NCI-H748 treated with DMSO at 0.1 percent for 48 hours (cell line): ENCODE measurements at regions not wholly inside any gene's neighbourhood (a gene's known extent, or its start where the extent isn't known, plus 50 kb on each side); places are given as distances from the start of the nearest gene placed in this dataset.
"Not testable (repeated sequence)": the region's sequence is repeated elsewhere in the genome, so short reads cannot be mapped to it uniquely, and the experiment has no call there.

Experiments used
- DNase-seq: peaks from one replicate; lab custom pipeline; 2025; lab: John Stamatoyannopoulos, UW

- no peak for DNase-seq
Observed at GRCh38 chr15:62412686-62413085, 247.6 kb upstream of the C2CD4B start.

- no peak for DNase-seq
Observed at GRCh38 chr15:62413153-62413552, 248.1 kb upstream of the C2CD4B start.

GRCh38 chr15:62413786-62414185 is 248.7 kb upstream of the C2CD4B start:
- DNase-seq: no peak

DNA sequence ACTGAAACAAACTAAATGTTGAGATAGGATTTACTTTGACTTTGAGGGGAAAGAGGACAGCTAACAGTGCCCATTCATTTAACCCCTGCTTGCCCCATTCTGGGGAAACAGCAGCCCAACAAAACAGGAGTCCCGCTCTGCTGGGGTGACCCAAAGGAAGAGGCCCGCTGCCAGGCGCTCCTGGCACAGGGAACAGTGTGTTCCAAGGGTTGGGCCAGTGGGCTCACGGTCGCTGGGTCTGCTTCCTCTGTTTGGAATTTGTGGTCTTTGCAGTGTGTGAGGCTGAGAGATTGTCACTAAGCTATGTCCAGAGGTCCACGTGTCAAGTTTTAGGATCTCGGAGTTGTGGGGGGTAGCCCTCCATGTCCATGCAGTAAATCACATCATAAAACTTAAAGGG is 250.4 kb upstream of the C2CD4B start:
- no peak for DNase-seq

GRCh38 chr15:62416526-62416925 is 251.4 kb upstream of the C2CD4B start:
- DNase-seq: no peak

GRCh38 chr15:62417439-62417838 is 252.4 kb upstream of the C2CD4B start:
- DNase-seq: no peak

- DNase-seq: not testable (repeated sequence)
Observed at GRCh38 chr15:62418496-62418895, 253.4 kb upstream of the C2CD4B start.

DNA sequence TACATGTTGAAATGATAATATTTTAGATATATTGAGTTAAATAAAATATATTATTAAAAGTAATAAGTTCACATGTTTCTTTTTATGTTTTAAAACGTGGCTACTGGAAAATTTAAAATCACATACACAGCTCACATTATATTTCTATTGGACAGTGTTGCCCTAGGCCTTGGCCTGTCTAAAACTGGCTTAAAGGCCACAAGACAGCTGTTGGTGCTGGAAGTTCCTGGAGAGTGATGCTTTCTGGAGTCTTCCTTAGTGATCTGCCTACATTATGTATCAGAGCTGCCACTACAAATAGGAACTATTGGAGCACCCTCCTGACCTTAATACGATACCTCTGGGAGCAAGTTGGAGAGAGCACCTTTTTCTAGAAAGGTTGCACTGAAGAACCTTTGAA is 254.1 kb upstream of the C2CD4B start:
- DNase-seq: no peak

- not testable (repeated sequence) for DNase-seq
Observed at GRCh38 chr15:62420371-62420770, 255.3 kb upstream of the C2CD4B start.

GRCh38 chr15:62421289-62421688 is 256.2 kb upstream of the C2CD4B start:
- DNase-seq: no peak

DNA sequence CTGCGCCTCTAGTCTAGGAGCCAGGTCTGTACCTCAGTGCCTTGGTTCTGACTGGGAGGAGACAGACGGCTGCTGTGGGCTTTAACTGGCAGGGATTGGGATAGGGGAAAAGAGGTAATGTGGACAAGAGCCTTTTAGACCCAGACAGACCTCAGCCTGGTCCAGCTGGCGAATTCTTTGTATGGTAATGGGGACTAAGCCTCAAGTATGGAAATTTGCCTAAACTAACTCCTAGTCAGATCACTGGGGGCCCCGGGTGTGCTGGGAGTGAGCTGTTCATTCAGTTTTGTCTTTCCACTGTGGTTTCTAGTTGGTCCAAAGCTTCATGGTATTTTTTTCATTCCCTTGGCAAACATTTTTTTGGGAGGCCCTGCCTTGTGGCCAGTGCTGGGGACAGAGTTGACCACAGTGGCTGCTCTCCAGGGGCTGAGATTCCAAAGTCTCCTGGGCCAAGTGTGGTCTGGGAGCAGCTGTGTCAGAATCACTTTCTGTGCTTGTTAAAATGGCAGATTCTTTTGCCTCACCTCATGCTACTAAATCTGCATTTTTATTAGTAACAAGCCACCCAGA is 261.4 kb upstream of the C2CD4B start:
- no peak for DNase-seq

GRCh38 chr15:62428259-62428658 is 263.2 kb upstream of the C2CD4B start:
- DNase-seq: no peak

GRCh38 chr15:62428851-62429598 is 263.9 kb upstream of the C2CD4B start:
- no peak for DNase-seq

DNA sequence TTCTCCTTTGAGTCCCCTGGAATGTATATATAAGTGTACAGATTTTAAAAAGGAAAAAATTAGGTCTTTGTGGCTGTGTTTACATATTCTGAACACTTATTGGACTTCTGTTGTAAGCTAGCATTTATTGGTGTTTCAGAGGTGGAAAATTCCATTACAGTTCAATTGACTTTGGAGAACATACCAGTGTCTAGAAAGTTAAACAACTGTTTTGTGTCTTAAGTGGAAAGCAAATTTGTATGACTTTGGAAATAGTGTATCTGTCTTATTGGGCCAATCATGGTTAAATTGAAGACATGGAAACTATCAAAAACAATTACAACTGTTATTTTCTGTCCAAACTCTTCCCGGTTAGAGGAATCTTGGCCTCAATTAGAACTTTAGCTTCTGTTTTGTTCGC is 265.0 kb upstream of the C2CD4B start:
- no peak for DNase-seq

DNA sequence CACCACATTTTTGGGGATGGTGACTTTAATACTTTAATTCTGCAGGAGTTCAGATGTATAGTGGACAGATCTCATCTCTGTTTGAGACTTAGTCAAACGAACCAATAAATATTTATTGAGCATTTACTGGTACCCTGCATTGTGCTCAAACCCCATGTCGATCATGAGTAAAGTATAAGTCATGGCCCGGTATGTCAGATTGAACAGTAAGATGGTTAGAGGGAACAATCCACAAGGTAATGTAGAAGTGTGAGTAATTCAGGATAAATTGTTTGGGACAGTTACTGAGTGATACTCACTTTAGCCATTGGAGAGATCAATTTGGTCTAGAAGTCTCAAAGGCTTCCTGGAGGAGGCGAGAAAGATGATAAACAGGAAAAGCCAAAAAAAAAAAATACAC is 265.5 kb upstream of the C2CD4B start:
- no peak for DNase-seq

DNA sequence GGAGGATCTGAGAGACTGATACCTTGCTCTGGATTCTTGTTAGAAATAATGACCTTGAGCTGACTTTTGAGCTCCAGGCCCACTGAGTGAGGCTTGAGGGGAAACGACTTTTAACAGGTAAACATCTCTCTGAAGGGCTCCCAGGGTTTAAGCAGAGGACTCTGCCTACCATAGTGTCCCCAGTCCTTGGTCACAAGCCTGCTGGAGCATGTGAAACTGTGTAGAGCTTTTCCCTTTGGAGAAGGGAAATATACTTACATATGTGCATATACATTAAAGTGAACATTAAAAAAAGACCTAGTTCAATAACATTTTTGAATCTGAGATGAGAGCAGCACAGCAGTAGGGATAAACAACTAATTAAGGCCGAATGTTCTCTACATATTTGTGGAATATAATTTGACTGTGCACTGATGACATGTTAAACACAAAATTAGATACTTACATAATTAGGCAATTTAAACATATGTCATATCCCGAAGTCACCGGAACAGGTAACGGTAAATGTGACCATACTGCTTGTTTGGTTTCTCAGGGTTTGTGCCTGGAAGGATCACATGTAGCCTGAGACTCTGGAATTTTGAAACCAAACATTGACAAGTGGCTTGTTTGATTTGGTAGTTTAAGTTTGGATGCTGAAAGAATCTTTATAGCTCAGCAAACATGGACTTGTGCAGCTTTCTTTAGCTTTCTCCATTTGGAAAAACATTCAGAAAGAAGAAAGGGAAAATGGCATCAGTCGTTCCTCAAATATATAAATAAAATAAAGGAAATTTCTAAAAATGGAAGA is 266.1 kb upstream of the C2CD4B start:
- DNase-seq: no peak

- DNase-seq: no peak
Observed at GRCh38 chr15:62431817-62432216, 266.7 kb upstream of the C2CD4B start.

GRCh38 chr15:62432702-62433398 is 267.8 kb upstream of the C2CD4B start:
- DNase-seq: no peak

- no peak for DNase-seq
Observed at GRCh38 chr15:62436235-62436634, 271.1 kb upstream of the C2CD4B start.

- no peak for DNase-seq
Observed at GRCh38 chr15:62437753-62438152, 272.7 kb upstream of the C2CD4B start.

DNA sequence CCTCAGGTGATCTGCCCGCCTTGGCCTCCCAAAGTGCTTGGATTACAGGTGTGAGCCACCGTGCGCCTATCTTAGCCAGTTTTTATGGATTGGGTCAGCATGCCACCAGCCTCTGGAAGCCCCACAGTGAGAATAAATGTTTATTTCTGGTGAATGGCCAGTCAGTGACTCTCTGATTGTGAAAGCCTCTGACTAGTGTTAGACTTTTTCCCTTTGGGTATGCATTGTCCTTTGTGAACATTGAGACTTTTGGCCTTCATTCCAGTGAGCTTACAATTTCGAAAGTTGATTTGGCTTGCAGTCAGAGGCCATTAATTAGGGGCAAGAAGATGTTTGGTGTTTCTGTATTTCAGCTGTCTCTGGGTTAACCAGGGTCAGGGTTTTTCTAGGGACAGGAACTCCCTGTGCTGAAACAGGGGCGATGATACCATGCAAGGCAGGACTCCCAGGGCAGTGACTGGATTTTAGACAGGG is 274.5 kb upstream of the C2CD4B start:
- no peak for DNase-seq

GRCh38 chr15:62440362-62441105 is 275.4 kb upstream of the C2CD4B start:
- no peak for DNase-seq
